K562 (cell line): ENCODE measurements at regions not wholly inside any gene's neighbourhood (a gene's known extent, or its start where the extent isn't known, plus 50 kb on each side); places are given as distances from the start of the nearest gene placed in this dataset.

Source experiments
- ATAC-seq: fragments of 200-7000 bp; cut with Tn5 transposase; 3 replicates; pipeline ENCODE4 v1.9.1; 2020; ENCODE audit warnings: moderate library complexity
- BruUV-seq: library from RNA; stranded (reverse); fragments of 400-500 nt; replicated peaks from 2 replicates; lab custom pipeline; 2021; lab: Mats Ljungman, UMichigan
- CTCF ChIA-PET: fragments of 300-600 bp; formaldehyde crosslinking; extraction: SDS; loops from one replicate; lab custom pipeline; 2021; ENCODE audit warnings: low intra/inter-chr PET ratio; lab: Yijun Ruan, JAX
- POLR2A ChIA-PET: fragments of 300-600, 350-650 bp; sonication (Branson Sonifier 250); formaldehyde crosslinking; extraction: SDS; loops from one replicate; lab custom pipeline; 2021; ENCODE audit warnings: antibody characterized with exemption, inconsistent platforms; lab: Yijun Ruan, JAX
- DNase-seq, 4 experiments: peaks; one replicate each; pipeline versions ENCODE4 v3.0.0 to v3.0.0-alpha.2; 2011 to 2018; ENCODE audit warnings: low spot score in 3 of 4, mixed read lengths in 3 of 4; ENCODE audit errors: extremely low read depth in 1 of 4
- FAIRE-seq: peaks from 2 replicates; lab custom pipeline; 2011; peaks lifted over from hg19 to GRCh38; lab: Jason Lieb, UNC
- H2AFZ ChIP-seq: 2 replicates; pipeline ENCODE4 v1.6.0; 2011; ENCODE audit warnings: low read depth, low read length, control low read depth, inconsistent platforms
- H3K27ac ChIP-seq: fragments of 200-600 bp; 3 replicates; pipeline ENCODE4 v1.8.0; 2011; ENCODE audit warnings: low read depth, mild to moderate bottlenecking, control low read depth, inconsistent platforms, low read length, moderate library complexity, mixed read lengths; ENCODE audit errors: extremely low read depth
- H3K27me3 ChIP-seq, 2 experiments: fragments of 300-600 bp in 1 of 2; 2 replicates in 1 of 2; 3 replicates in 1 of 2; pipeline versions ENCODE4 v1.6.0 to v1.8.0; 2011; ENCODE audit warnings: inconsistent platforms in 2 of 2, low read length in 2 of 2, mild to moderate bottlenecking in 1 of 2, mixed read lengths in 1 of 2, moderate library complexity in 1 of 2; ENCODE audit not compliant: control insufficient read depth in 2 of 2, insufficient read depth in 2 of 2
- H3K36me3 ChIP-seq: fragments of 300-600 bp; 3 replicates; pipeline ENCODE4 v1.8.0; 2011; ENCODE audit warnings: mild to moderate bottlenecking, low read length, inconsistent platforms; ENCODE audit not compliant: control insufficient read depth, insufficient read depth
- H3K4me1 ChIP-seq, 2 experiments: fragments of 200-600 bp in 1 of 2; replicated peaks in 1 of 2; 2 replicates in 1 of 2; 3 replicates in 1 of 2; pipeline versions ENCODE4 v1.5.1 to v1.8.0; 2011; ENCODE audit warnings: inconsistent platforms in 2 of 2, low read length in 2 of 2, mild to moderate bottlenecking in 1 of 2, mixed read lengths in 1 of 2, moderate library complexity in 1 of 2; ENCODE audit not compliant: control insufficient read depth in 2 of 2, insufficient read depth in 2 of 2
- H3K4me2 ChIP-seq: 2 replicates; pipeline ENCODE4 v1.6.1; 2011; ENCODE audit warnings: low read length, control low read depth, inconsistent platforms, mixed read lengths; ENCODE audit not compliant: insufficient read depth
- H3K4me3 ChIP-seq: fragments of 200-600 bp; sonication (generic), shearing (Covaris generic); 2 replicates; pipeline ENCODE4 v1.5.1; 2016; ENCODE audit warnings: control low read depth, inconsistent platforms
- H3K79me2 ChIP-seq: fragments of 200-600 bp; 3 replicates; pipeline ENCODE4 v1.8.0; 2011; ENCODE audit warnings: low read length, inconsistent platforms; ENCODE audit not compliant: control insufficient read depth, insufficient read depth
- H3K9ac ChIP-seq, 2 experiments: 2 replicates each; pipeline versions ENCODE4 v1.6.0 to v1.6.1; 2011; ENCODE audit warnings: low read depth in 2 of 2, low read length in 2 of 2, control low read depth in 1 of 2, inconsistent platforms in 1 of 2, mild to moderate bottlenecking in 1 of 2, mixed read lengths in 1 of 2; ENCODE audit not compliant: insufficient read depth in 1 of 2
- H3K9me1 ChIP-seq: one replicate; pipeline ENCODE4 v1.6.0; 2011; ENCODE audit warnings: inconsistent platforms, mild to moderate bottlenecking, low read length, moderate library complexity; ENCODE audit not compliant: control insufficient read depth, insufficient read depth
- H3K9me3 ChIP-seq: replicated peaks from 2 replicates; pipeline ENCODE4 v1.5.1; 2011; ENCODE audit warnings: low read depth, low read length, inconsistent platforms; ENCODE audit not compliant: control insufficient read depth, insufficient read depth
- H4K20me1 ChIP-seq: replicated peaks from 2 replicates; pipeline ENCODE4 v1.6.1; 2011; ENCODE audit warnings: low read length, inconsistent platforms, mixed read lengths; ENCODE audit not compliant: control insufficient read depth, insufficient read depth
- FOXJ2 ChIP-seq: fragments of 200-800 bp; sonication (Bioruptor generic); IDR thresholded peaks from 2 replicates; pipeline ENCODE4 v1.6.1; 2016; ENCODE audit warnings: missing genetic modification characterization, missing compliant biosample characterization
- HDAC8 ChIP-seq: fragments of 450-650 bp; IDR thresholded peaks from 2 replicates; pipeline ENCODE4 v1.6.1; 2016; ENCODE audit warnings: mild to moderate bottlenecking, missing genetic modification characterization, moderate library complexity, missing compliant biosample characterization
- HDGF ChIP-seq: fragments of 450-650 bp; IDR thresholded peaks from 2 replicates; pipeline ENCODE4 v1.6.1; 2016
- ILK ChIP-seq: fragments of 450-650 bp; IDR thresholded peaks from 2 replicates; pipeline ENCODE4 v1.6.1; 2016; ENCODE audit warnings: missing genetic modification characterization, low read depth, mild to moderate bottlenecking, missing compliant biosample characterization, moderate library complexity, borderline replicate concordance
- MCM2 ChIP-seq: fragments of 450-650 bp; IDR thresholded peaks from 2 replicates; pipeline ENCODE4 v1.6.1; 2017; ENCODE audit warnings: low read depth, mild to moderate bottlenecking
- MXI1 ChIP-seq: IDR thresholded peaks from 2 replicates; pipeline ENCODE4 v1.6.1; 2011; ENCODE audit warnings: low read depth, mild to moderate bottlenecking, improper control_type of control experiment, low read length
- PHB ChIP-seq: fragments of 250-450 bp; sonication (Bioruptor Pico); IDR thresholded peaks from 2 replicates; pipeline ENCODE4 v1.5.0; 2021
- RBM22 ChIP-seq: fragments of 200-400 bp; formaldehyde crosslinking; IDR thresholded peaks from 2 replicates; pipeline ENCODE4 v1.6.1; 2018; ENCODE audit warnings: low read length, low read depth; ENCODE audit not compliant: poor library complexity, severe bottlenecking
- RNF2 ChIP-seq: sonication (generic); IDR thresholded peaks from 2 replicates; pipeline ENCODE4 v1.6.1; 2016
- SIX5 ChIP-seq, 2 experiments: IDR thresholded peaks; 2 replicates each; pipeline ENCODE4 v1.6.1; 2011; ENCODE audit warnings: low read length in 2 of 2, borderline replicate concordance in 1 of 2, low read depth in 1 of 2, mild to moderate bottlenecking in 1 of 2, moderate library complexity in 1 of 2; ENCODE audit not compliant: insufficient read depth in 1 of 2
- WGBS: fragments of 100-300 bp; shearing (Covaris generic); methylation state at CpG from one replicate; pipeline ENCODE4 v1.1.6; 2016; ENCODE audit warnings: low coverage, mixed read lengths; ENCODE audit not compliant: insufficient coverage; ENCODE audit errors: missing lambda C conversion rate; 5-methylcytosine and 5-hydroxymethylcytosine counted together
- in situ Hi-C: fragments of 300-500 bp; cut with MboI; formaldehyde crosslinking; loops from 4 replicates; pipeline ENCODE4 v1.15.0; 2018; ENCODE audit warnings: inconsistent platforms, mixed read lengths
- intact Hi-C: fragments of 100-400 bp; cut with micrococcal nuclease; formaldehyde crosslinking; loops from 2 replicates; pipeline ENCODE4 v1.14.2; 2022
- TF ChIP-seq, protein P1 (sequence below): sonication (generic); IDR thresholded peaks from 2 replicates; pipeline ENCODE4 v1.6.1; 2016
- TF ChIP-seq, protein P2 (sequence below): IDR thresholded peaks from 2 replicates; pipeline ENCODE4 v1.6.1; 2016; ENCODE audit warnings: missing genetic modification characterization, missing compliant biosample characterization
- TF ChIP-seq, protein P3 (sequence below): fragments of 450-650 bp; formaldehyde crosslinking; IDR thresholded peaks from 2 replicates; pipeline ENCODE4 v1.4.0; 2020; ENCODE audit warnings: mild to moderate bottlenecking, mixed read lengths
- TF ChIP-seq, protein P4 (sequence below), 2 experiments: fragments of 450-650 bp in 1 of 2; IDR thresholded peaks; 2 replicates each; pipeline ENCODE4 v1.6.1; 2011 to 2017; ENCODE audit warnings: low read depth in 2 of 2, antibody characterized with exemption in 1 of 2, borderline replicate concordance in 1 of 2, low read length in 1 of 2, mild to moderate bottlenecking in 1 of 2, mixed read lengths in 1 of 2; ENCODE audit not compliant: control insufficient read depth in 1 of 2
- TF ChIP-seq, protein P5 (sequence below): fragments of 450-650 bp; IDR thresholded peaks from 2 replicates; pipeline ENCODE4 v1.6.1; 2016; ENCODE audit warnings: antibody characterized with exemption

DNA sequence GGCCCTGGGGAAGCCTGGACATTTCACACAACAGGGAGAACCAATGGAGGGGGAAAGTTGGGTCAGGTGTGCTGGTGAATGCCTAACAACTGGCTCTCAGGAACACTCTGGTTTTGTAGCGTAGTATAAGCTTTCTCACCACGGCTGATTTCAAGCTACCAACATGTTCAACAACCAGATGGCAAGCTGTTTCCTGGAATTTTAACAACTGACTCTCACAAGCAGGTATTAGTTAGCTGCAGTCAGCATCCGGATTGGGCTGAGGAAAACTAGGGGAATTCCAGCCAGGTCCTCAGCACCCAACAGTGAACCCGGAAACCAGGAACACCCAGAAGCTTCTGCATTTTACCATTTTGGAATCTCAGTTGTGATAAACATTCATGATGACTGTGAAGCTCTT, 162.3 kb upstream of the CAMK1G start:
- in situ Hi-C loops (no loop called here), intact Hi-C loops (no loop called here)
- H3K4me3 ChIP-seq, result no peak overlapping the region
- ChIA-PET POLR2A (no interaction called here), CTCF (no interaction called here)
- DNase-seq (no peak), ATAC-seq (no peak), FAIRE-seq (no peak)
- H2AFZ ChIP-seq, result no peak overlapping the region
- no TSS peak for BruUV-seq
- H3K27me3 ChIP-seq, result peaks cover 0 to 11% of the 10 kb centered on the region in 2 experiments; a peak in 1 of 5 replicates
- no peaks in the 10 kb centered on the region for H3K9me1 ChIP-seq
- H4K20me1 ChIP-seq, result no peaks in the 10 kb centered on the region; the same call in 1 of the 2 replicates
- no peak overlapping the region for H3K4me2 ChIP-seq
- H3K79me2 ChIP-seq, result no peaks in the 10 kb centered on the region
- H3K9ac ChIP-seq, result no peak overlapping the region
- H3K36me3 ChIP-seq, result no peaks in the 10 kb centered on the region
- no peaks in the 10 kb centered on the region for H3K9me3 ChIP-seq
- H3K27ac ChIP-seq, result no peak overlapping the region
- 0% methylated on average over 4 of the region's 4 CpGs for WGBS
- H3K4me1 ChIP-seq, result no peaks in the 10 kb centered on the region
- TF ChIP-seq, protein P1, sequence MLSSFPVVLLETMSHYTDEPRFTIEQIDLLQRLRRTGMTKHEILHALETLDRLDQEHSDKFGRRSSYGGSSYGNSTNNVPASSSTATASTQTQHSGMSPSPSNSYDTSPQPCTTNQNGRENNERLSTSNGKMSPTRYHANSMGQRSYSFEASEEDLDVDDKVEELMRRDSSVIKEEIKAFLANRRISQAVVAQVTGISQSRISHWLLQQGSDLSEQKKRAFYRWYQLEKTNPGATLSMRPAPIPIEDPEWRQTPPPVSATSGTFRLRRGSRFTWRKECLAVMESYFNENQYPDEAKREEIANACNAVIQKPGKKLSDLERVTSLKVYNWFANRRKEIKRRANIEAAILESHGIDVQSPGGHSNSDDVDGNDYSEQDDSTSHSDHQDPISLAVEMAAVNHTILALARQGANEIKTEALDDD, result no peak
- TF ChIP-seq RBM22, result no peak
- no peak for TF ChIP-seq PHB (CRISPR knock-in tag)
- no peak for TF ChIP-seq SIX5 (IDR thresholded peaks at IDR 0.05; ENCODE audit: borderline replicate concordance in 1 of 2, insufficient read depth in 1 of 2, low read depth in 1 of 2, low read length in 2 of 2)
- TF ChIP-seq HDGF, result no peak
- TF ChIP-seq, protein P2, sequence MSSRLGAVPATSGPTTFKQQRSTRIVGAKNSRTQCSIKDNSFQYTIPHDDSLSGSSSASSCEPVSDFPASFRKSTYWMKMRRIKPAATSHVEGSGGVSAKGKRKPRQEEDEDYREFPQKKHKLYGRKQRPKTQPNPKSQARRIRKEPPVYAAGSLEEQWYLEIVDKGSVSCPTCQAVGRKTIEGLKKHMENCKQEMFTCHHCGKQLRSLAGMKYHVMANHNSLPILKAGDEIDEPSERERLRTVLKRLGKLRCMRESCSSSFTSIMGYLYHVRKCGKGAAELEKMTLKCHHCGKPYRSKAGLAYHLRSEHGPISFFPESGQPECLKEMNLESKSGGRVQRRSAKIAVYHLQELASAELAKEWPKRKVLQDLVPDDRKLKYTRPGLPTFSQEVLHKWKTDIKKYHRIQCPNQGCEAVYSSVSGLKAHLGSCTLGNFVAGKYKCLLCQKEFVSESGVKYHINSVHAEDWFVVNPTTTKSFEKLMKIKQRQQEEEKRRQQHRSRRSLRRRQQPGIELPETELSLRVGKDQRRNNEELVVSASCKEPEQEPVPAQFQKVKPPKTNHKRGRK (tag), result no peak
- TF ChIP-seq FOXJ2 (tag), result no peak
- TF ChIP-seq, protein P3, sequence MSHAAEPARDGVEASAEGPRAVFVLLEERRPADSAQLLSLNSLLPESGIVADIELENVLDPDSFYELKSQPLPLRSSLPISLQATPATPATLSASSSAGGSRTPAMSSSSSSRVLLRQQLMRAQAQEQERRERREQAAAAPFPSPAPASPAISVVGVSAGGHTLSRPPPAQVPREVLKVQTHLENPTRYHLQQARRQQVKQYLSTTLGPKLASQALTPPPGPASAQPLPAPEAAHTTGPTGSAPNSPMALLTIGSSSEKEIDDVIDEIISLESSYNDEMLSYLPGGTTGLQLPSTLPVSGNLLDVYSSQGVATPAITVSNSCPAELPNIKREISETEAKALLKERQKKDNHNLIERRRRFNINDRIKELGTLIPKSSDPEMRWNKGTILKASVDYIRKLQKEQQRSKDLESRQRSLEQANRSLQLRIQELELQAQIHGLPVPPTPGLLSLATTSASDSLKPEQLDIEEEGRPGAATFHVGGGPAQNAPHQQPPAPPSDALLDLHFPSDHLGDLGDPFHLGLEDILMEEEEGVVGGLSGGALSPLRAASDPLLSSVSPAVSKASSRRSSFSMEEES (CRISPR knock-in tag), result no peak
- TF ChIP-seq RNF2, result no peak
- TF ChIP-seq HDAC8 (tag), result no peak
- TF ChIP-seq, protein P4, sequence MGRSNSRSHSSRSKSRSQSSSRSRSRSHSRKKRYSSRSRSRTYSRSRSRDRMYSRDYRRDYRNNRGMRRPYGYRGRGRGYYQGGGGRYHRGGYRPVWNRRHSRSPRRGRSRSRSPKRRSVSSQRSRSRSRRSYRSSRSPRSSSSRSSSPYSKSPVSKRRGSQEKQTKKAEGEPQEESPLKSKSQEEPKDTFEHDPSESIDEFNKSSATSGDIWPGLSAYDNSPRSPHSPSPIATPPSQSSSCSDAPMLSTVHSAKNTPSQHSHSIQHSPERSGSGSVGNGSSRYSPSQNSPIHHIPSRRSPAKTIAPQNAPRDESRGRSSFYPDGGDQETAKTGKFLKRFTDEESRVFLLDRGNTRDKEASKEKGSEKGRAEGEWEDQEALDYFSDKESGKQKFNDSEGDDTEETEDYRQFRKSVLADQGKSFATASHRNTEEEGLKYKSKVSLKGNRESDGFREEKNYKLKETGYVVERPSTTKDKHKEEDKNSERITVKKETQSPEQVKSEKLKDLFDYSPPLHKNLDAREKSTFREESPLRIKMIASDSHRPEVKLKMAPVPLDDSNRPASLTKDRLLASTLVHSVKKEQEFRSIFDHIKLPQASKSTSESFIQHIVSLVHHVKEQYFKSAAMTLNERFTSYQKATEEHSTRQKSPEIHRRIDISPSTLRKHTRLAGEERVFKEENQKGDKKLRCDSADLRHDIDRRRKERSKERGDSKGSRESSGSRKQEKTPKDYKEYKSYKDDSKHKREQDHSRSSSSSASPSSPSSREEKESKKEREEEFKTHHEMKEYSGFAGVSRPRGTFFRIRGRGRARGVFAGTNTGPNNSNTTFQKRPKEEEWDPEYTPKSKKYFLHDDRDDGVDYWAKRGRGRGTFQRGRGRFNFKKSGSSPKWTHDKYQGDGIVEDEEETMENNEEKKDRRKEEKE (IDR thresholded peaks at IDR 0.05; ENCODE audit: borderline replicate concordance in 1 of 2, control insufficient read depth in 1 of 2, low read depth in 2 of 2, low read length in 1 of 2), result no peak
- no peak for TF ChIP-seq MCM2
- TF ChIP-seq ILK, result no peak
- TF ChIP-seq MXI1, result no peak
- TF ChIP-seq, protein P5, sequence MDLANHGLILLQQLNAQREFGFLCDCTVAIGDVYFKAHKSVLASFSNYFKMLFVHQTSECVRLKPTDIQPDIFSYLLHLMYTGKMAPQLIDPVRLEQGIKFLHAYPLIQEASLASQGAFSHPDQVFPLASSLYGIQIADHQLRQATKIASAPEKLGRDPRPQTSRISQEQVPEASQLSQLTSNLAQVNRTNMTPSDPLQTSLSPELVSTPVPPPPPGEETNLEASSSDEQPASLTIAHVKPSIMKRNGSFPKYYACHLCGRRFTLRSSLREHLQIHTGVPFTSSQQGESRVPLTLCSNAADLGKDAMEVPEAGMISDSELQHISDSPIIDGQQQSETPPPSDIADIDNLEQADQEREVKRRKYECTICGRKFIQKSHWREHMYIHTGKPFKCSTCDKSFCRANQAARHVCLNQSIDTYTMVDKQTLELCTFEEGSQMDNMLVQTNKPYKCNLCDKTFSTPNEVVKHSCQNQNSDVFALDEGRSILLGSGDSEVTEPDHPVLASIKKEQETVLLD, result no peak
